Parathyroid adenoma (tissue), 2 donors: ENCODE measurements at regions not wholly inside any gene's neighbourhood (a gene's known extent, or its start where the extent isn't known, plus 50 kb on each side); places are given as distances from the start of the nearest gene placed in this dataset.

ENCODE experiments used
- H2AFZ ChIP-seq: fragments of 300-600 bp; sonication (generic); one replicate; pipeline ENCODE4 v1.7.0; 2017; ENCODE audit warnings: antibody characterized with exemption, mild to moderate bottlenecking
- H3K27ac ChIP-seq: fragments of 300-600 bp; sonication (generic); one replicate; pipeline ENCODE4 v1.7.0; 2017
- H3K27me3 ChIP-seq: fragments of 300-600 bp; sonication (generic); one replicate; pipeline ENCODE4 v1.7.0; 2017; ENCODE audit warnings: low read length; ENCODE audit not compliant: control insufficient read depth, insufficient read depth
- H3K36me3 ChIP-seq: fragments of 300-600 bp; sonication (generic); one replicate; pipeline ENCODE4 v1.7.0; 2017; ENCODE audit warnings: low read length; ENCODE audit not compliant: control insufficient read depth, insufficient read depth
- H3K4me1 ChIP-seq: fragments of 300-600 bp; sonication (generic); one replicate; pipeline ENCODE4 v1.7.0; 2017; ENCODE audit warnings: control low read depth
- H3K4me2 ChIP-seq: fragments of 300-600 bp; sonication (generic); one replicate; pipeline ENCODE4 v1.7.0; 2017; ENCODE audit warnings: low read length
- H3K4me3 ChIP-seq: fragments of 300-600 bp; sonication (generic); one replicate; pipeline ENCODE4 v1.7.0; 2017; ENCODE audit warnings: low read depth, low read length
- H3K79me2 ChIP-seq: fragments of 300-600 bp; sonication (generic); one replicate; pipeline ENCODE4 v1.7.0; 2017; ENCODE audit warnings: control low read depth
- H3K9ac ChIP-seq: fragments of 300-600 bp; sonication (generic); one replicate; pipeline ENCODE4 v1.7.0; 2017; ENCODE audit warnings: mild to moderate bottlenecking
- H3K9me3 ChIP-seq: fragments of 300-600 bp; sonication (generic); one replicate; pipeline ENCODE4 v1.7.0; 2017; ENCODE audit warnings: low read length; ENCODE audit not compliant: control insufficient read depth
- CTCF ChIP-seq: fragments of 300-600 bp; sonication (generic); IDR thresholded peaks from one replicate; pipeline ENCODE4 v1.7.0; 2017; ENCODE audit warnings: antibody characterized with exemption, mild to moderate bottlenecking
- donor health status: primary hyperparathyroidism.

GRCh38 chr2:155309483-155309882 is 611.0 kb downstream of the KCNJ3 start:
- H3K9ac ChIP-seq: no peak overlapping the region
- H3K27ac ChIP-seq: no peak overlapping the region
- H3K79me2 ChIP-seq: no peaks in the 10 kb centered on the region
- no peak overlapping the region for H3K4me3 ChIP-seq
- no peaks in the 10 kb centered on the region for H3K4me1 ChIP-seq
- no peaks in the 10 kb centered on the region for H3K27me3 ChIP-seq
- H3K36me3 ChIP-seq: no peaks in the 10 kb centered on the region
- no peak for TF ChIP-seq CTCF
- no peak overlapping the region for H2AFZ ChIP-seq
- no peak overlapping the region for H3K4me2 ChIP-seq
- no peaks in the 10 kb centered on the region for H3K9me3 ChIP-seq

DNA sequence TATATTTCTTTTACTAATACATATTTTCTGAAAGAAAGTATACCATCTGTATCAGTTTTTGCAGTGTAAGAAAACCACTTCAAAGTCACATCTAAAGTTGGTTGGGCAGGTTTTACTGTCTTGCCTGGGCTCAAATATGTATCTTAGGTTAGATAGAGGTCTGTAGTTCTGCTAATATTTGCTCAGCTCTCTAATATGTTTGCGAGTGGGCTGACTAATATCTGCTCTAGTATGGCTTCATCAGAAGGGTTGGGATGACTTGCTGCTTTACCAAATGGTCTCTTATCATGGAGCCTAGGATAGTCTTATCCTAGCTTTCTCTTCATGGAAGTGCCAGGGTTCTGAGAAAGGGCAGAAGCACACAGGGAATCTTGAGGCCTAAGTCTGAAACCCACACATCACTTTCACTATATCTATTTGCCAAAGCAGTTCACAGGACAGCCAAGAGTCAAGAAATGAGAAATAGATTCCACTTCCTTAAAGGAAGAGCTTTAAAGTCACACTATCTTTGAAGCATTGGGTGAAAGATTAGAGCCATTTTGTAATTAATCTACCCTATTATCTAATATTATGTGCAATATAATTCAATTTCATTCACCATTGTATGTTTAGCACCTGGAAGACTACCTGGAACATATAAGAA is 610.0 kb downstream of the KCNJ3 start:
- H3K36me3 ChIP-seq: no peaks in the 10 kb centered on the region
- H2AFZ ChIP-seq: no peak overlapping the region
- H3K27me3 ChIP-seq: no peaks in the 10 kb centered on the region
- no peak overlapping the region for H3K9ac ChIP-seq
- H3K9me3 ChIP-seq: no peaks in the 10 kb centered on the region
- H3K4me3 ChIP-seq: no peak overlapping the region
- H3K27ac ChIP-seq: no peak overlapping the region
- no peaks in the 10 kb centered on the region for H3K79me2 ChIP-seq
- H3K4me1 ChIP-seq: no peaks in the 10 kb centered on the region
- no peak overlapping the region for H3K4me2 ChIP-seq
- no peak for TF ChIP-seq CTCF

- Histone ChIP-seq H3K9ac (no peak overlapping the region), H3K27ac (no peak overlapping the region), H3K36me3 (no peaks in the 10 kb centered on the region), H3K9me3 (no peaks in the 10 kb centered on the region), H3K4me2 (no peak overlapping the region), H3K79me2 (no peaks in the 10 kb centered on the region), H3K4me3 (no peak overlapping the region), H3K27me3 (no peaks in the 10 kb centered on the region), H2AFZ (no peak overlapping the region), H3K4me1 (no peaks in the 10 kb centered on the region)
- no peak for TF ChIP-seq CTCF
Measured at GRCh38 chr2:155301221-155301620, 602.7 kb downstream of the KCNJ3 start.

DNA sequence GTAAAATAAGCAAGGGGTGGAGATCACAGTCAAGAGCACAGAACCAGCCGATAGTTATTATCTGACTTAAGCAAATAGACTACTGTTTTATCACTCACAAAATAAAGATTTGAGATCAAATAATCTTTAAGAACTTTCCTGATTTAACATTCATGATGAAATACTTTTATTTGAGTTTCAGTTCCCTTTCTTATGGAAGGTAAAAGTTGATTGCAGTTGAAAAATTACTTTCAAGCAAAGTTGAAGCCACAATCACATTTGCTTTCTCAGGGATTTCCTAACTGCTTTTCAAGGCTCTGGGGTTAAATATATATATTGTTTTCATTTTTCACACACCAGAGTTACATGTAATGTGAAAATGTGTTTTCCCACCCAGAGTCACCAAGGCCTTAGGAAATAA is 599.5 kb downstream of the KCNJ3 start:
- no peak for TF ChIP-seq CTCF
- Histone ChIP-seq H3K4me1 (no peaks in the 10 kb centered on the region), H2AFZ (no peak overlapping the region), H3K79me2 (no peaks in the 10 kb centered on the region), H3K9ac (no peak overlapping the region), H3K4me3 (no peak overlapping the region), H3K27me3 (no peaks in the 10 kb centered on the region), H3K27ac (no peak overlapping the region), H3K9me3 (no peaks in the 10 kb centered on the region), H3K4me2 (no peak overlapping the region), H3K36me3 (no peaks in the 10 kb centered on the region)

- no peak overlapping the region for H3K4me3 ChIP-seq
- no peaks in the 10 kb centered on the region for H3K36me3 ChIP-seq
- no peak overlapping the region for H3K4me2 ChIP-seq
- no peak overlapping the region for H3K27ac ChIP-seq
- TF ChIP-seq CTCF: no peak
- H3K9me3 ChIP-seq: no peaks in the 10 kb centered on the region
- H3K9ac ChIP-seq: no peak overlapping the region
- no peaks in the 10 kb centered on the region for H3K79me2 ChIP-seq
- no peaks in the 10 kb centered on the region for H3K27me3 ChIP-seq
- no peak overlapping the region for H2AFZ ChIP-seq
- H3K4me1 ChIP-seq: no peaks in the 10 kb centered on the region
Measured at GRCh38 chr2:155294358-155294757, 595.9 kb downstream of the KCNJ3 start.
